Activated T-helper 9 cell treated with anti-CD3 and anti-CD28 coated beads, Interleukin-2, amount 50 U/mL, for 16 hours (primary cell): ENCODE measurements at regions not wholly inside any gene's neighbourhood (a gene's known extent, or its start where the extent isn't known, plus 50 kb on each side); places are given as distances from the start of the nearest gene placed in this dataset.
"Not testable (repeated sequence)": the region's sequence is repeated elsewhere in the genome, so short reads cannot be mapped to it uniquely, and the experiment has no call there.

Experiments used
- DNase-seq: peaks from one replicate; pipeline ENCODE4 v3.0.0-alpha.2; 2020; ENCODE audit warnings: low read depth

GRCh38 chr1:199529324-199529723 is 498.2 kb upstream of the NR5A2 start:
- DNase-seq: no peak

DNA sequence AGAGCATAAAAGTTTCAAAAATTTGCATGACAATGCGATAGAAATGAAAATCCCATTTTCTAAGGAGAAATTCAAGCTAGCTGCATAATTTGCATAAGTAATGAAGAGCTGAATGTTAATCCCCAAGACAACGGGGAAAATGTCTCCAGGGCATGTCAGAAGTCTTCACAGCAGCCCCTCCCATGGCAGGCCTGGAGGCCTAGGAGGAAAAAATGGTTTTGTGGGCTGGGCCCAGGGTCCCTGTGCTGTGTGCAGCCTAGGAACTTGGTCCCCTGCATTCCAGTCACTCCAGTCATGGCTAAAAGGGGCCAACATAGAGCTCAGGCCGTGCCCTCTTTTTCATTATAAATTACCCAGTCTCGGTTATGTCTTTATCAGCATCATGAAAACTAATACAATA is 494.1 kb upstream of the NR5A2 start:
- DNase-seq: not testable (repeated sequence)

GRCh38 chr1:199545780-199546179 is 481.7 kb upstream of the NR5A2 start:
- no peak for DNase-seq

- no peak for DNase-seq
These were observed 481.2 kb upstream of the NR5A2 start for GRCh38 chr1:199546323-199546722.

DNA sequence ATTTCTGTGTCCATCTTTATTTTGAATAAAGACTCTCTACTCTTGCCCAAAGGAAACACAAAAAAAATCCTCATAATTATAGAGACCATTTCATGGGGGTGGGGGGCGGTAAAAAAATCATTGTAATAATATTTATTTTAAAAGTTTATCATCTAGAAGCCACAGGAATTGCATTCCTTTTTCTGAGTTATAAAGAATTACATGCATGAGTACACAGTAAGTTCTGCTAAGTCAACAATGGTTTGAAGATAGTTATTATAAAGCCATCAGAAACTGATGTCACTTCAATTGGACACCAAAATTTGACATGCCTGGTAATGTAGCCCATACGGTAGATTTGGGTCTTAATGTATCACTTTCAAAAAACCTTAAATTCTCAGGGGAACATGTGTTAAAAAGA is 478.1 kb upstream of the NR5A2 start:
- DNase-seq: no peak

DNA sequence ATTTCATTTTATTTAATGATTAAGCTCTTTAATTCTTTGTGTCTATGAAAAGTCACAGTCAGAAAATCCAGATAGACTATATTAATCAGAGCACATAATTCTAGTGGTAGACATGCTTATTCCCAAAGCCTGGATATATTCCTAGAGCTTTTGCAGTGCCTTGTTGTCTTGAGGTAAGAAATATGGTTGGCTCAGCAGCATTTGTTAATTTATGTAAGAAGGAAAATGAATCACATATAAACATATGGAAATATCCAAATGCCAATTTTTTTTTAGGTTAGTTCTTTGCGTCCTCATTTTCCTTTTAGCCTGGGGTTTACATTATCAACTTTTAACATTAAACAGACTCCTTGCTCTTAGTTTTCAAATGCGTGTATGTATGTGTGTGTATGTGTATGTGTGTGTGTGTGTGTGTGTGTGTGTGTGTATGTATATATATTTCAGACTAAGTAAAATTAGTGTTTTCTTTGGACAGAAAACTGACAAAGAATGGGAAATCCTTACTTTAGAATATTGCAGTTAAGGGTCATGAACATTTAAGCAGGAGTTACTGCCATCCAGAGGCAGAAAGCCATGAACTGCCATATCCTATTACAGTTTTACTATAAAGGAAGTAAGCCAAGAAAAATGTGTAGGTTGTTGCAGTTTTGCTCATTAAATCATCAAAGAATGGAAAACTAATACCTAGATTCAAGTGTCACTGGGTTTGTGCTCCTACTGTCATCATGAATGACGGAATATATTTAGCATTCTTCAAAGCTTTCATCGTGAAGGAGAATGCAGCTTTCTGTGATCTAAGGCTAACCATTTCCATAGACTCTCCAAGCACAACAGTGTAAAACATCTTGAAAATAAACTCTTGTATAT is 477.1 kb upstream of the NR5A2 start:
- no peak for DNase-seq

GRCh38 chr1:199551967-199552565 is 475.4 kb upstream of the NR5A2 start:
- no peak for DNase-seq

DNA sequence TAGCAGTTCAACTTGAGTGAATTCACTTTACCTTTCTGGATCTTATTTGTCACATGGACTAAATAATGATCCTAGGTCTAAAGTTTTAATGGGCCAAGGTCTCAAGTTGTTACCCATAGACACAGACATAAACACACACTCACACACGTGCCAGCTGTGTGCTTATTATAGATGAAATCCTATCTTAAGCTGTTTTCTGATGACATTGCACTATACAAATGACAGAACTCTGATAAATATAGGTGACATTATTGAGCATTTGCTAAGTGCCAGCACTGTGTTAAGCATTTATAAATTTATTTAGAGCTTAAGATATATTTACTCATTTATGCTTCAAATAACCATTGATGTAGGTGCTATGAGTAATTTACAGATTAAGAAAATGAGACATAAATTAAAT is 474.4 kb upstream of the NR5A2 start:
- no peak for DNase-seq

DNA sequence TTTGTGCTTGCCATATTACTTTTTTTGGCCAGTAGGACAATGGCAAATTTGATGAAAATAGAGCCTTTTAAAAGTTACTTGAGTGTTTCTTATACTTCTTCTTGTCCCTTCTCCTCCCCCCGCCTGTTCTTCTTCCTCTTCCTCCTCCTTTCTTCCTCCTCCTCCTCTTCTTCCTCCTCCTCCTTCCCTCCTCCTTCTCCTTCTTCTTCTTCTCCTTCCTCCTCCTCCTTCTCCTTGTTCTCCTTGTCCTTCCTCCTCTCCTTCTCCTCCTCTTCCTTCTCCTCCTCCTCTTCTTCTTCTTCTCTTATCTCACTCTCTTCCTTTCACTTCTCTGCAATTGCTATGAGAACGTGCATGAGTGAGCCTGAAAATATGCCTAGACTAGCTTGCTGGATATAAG is 466.2 kb upstream of the NR5A2 start:
- DNase-seq: no peak

- no peak for DNase-seq
These were observed 454.5 kb upstream of the NR5A2 start for GRCh38 chr1:199573047-199573446.

DNA sequence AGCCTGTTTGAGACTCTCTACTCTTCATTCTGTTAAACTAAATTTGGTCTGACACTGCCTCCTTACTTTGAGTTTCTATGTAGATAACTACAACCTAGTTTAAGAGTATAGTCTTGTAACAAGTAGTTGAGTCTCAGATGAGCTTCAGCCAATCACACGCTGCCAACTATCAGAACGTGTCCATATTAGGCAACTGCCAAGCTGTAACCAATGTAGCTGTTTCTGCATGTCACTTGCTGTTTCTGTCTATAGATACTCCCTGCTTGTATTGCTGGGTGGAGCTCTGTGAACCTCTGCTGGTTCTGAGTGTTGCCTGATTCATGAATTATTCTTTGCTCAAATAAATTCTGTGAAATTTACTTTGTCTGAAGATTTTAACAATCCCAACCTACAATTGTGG is 452.6 kb upstream of the NR5A2 start:
- DNase-seq: no peak

DNA sequence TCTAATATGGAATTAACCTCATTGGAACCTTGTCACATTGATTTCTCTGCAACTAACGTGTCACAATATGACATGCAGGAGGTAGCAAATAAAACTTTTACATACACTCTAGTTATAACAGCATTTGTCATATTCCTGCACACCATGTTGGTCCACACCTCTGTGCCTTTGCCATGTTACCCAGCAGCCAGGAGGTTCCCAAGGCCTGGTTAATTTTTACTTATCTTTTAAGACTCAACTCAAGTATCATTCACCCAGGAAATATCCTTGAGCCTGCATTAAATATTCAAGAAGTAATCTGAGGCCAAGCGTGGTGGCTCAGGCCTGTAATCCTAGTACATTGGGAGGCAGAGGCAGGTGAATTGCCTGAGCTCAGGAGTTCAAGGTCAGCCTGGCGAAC is 447.2 kb upstream of the NR5A2 start:
- DNase-seq: no peak

- no peak for DNase-seq
These were observed 442.1 kb upstream of the NR5A2 start for GRCh38 chr1:199585392-199585791.

DNA sequence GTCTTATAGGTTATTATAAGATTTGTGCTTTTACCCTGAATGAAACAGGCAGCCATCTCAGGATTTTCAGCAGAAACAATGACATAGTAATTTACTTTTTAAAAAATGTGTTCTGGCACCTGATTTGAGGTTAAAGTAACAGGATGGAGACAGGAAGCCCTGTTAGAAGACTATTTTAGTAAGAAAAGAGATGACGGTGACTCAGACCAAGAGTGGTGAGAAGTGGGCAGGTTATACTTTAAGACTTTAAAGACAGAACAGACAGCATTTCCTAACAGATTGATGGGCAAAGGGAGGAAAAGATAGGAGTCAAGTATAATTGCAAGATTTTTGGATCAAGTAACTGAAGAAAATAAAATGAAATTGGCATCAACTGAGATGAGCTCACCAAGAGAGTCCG is 436.8 kb upstream of the NR5A2 start:
- DNase-seq: no peak

GRCh38 chr1:199591468-199591867 is 436.0 kb upstream of the NR5A2 start:
- no peak for DNase-seq

DNA sequence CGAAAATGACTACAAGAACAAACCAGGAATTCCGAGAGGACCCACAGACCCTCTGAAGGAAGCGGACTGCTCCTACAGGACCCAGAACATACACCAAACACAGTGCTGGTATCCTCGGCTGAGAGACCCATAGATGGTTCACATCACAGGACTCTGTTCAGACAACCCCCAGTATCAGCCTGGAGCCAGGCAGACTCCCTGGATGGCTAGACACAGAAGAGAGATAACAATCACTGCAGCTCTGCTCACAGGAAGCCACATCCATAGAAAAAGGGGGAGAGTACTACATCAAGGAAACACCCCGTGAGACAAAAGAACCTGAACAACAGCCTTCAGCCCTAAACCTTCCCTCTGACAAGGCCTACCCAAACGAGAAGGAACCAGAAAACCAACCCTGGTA is 434.0 kb upstream of the NR5A2 start:
- DNase-seq: no peak

- DNase-seq: not testable (repeated sequence)
These were observed 431.1 kb upstream of the NR5A2 start for GRCh38 chr1:199596448-199596847.

DNA sequence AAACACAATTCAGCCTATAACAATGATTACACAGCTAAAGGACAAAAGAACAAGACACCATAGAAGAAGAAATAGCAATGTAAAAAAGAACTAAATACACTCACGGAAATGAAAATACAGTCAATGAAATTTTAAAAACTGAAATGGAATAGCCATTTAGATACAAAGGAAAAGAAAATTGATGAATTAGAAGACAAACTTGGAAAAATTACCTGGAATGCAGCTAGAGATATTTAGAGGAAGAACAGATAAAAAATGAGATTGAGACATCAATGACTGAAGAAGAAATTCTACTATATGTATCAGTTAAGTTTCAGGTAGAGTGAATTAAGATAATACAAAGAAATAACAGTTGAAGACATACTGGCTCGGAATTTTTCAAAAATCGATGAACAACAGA is 430.4 kb upstream of the NR5A2 start:
- DNase-seq: no peak

DNA sequence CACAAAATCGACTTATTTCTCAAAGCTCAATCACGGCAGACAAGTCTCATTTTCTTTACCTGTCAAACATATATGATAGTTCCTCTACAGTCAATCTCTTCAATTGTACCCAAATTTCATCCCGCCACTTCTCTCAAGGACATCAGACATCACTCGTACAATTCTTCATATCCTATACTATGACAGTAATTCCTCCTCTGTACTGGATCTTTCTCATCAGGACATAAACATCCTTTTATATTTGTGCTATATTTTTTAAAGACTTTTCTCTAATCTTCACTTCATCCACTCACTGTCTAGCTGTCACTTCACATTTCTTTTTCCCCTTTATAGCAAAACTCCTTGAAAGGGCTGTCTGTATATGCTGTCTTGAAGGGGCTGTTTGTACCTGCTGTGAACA is 419.1 kb upstream of the NR5A2 start:
- no peak for DNase-seq

- DNase-seq: no peak
These were observed 414.3 kb upstream of the NR5A2 start for GRCh38 chr1:199612976-199613774.

- DNase-seq: no peak
These were observed 410.6 kb upstream of the NR5A2 start for GRCh38 chr1:199616947-199617346.

- DNase-seq: no peak
These were observed 408.3 kb upstream of the NR5A2 start for GRCh38 chr1:199619223-199619622.

DNA sequence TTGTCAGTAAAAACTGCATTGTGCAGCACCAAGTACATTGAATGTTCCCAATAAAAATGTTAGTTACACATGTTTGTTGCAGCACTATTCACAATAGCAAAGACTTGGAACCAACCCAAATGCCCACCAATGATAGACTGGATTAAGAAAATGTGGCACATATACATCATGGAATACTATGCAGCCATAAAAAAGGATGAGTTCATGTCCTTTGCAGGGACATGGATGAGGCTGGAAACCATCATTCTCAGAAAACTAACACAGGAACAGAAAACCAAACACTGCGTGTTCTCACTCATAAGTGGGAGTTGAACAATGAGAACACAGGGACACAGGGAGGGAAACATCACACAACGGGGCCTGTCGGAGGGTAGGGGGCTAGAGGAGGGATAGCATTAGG is 401.3 kb upstream of the NR5A2 start:
- DNase-seq: not testable (repeated sequence)
